ENCODE measurements at regions not wholly inside any gene's neighbourhood (a gene's known extent, or its start where the extent isn't known, plus 50 kb on each side); places are given as distances from the start of the nearest gene placed in this dataset.

DNA sequence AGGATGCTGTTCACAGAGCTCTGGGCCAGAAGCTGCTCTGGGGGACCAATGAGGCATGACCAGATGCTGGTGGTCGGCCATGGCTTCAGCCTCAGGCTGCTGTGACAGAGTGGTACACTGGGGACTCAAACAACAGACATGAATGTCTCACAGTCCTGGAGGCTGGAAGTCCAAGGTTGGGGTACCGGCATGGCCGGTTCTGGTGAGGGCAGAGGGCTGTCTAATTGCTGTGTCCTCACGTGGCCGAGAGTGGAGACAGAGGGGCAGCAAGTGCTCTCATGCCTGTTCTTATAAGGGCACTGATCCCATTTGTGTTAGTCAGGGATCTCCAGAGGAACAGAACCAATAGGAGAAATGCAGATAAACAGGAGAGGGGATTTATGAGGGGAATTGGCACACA lies 253.5 kb upstream of the C1orf174 start:
- TF ChIP-seq POLR2AphosphoS5 (IDR thresholded peaks at IDR 0.05; ENCODE audit: borderline replicate concordance, low read depth, low read length) (no peak), EZH2 (IDR thresholded peaks at IDR 0.05) (no peak)
